Endothelial cell (in vitro differentiated cells): ENCODE measurements at regions not wholly inside any gene's neighbourhood (a gene's known extent, or its start where the extent isn't known, plus 50 kb on each side); places are given as distances from the start of the nearest gene placed in this dataset.
"Not testable (repeated sequence)": the region's sequence is repeated elsewhere in the genome, so short reads cannot be mapped to it uniquely, and the experiment has no call there.

Experiments
- DNase-seq: peaks from one replicate; pipeline ENCODE4 v3.0.0; 2021; ENCODE audit warnings: low spot score
- H3K27ac Mint-ChIP-seq: one replicate; pipeline ENCODE4 v1.8.0; 2021; ENCODE audit warnings: mixed read lengths, inconsistent platforms; ENCODE audit not compliant: unreplicated experiment
- H3K27me3 Mint-ChIP-seq: one replicate; pipeline ENCODE4 v1.8.0; 2021; ENCODE audit warnings: mild to moderate bottlenecking, moderate library complexity, mixed read lengths, inconsistent platforms; ENCODE audit not compliant: unreplicated experiment
- H3K36me3 Mint-ChIP-seq: one replicate; pipeline ENCODE4 v1.8.0; 2021; ENCODE audit warnings: mild to moderate bottlenecking, low read depth, mixed read lengths, inconsistent platforms; ENCODE audit not compliant: unreplicated experiment
- H3K4me1 Mint-ChIP-seq: one replicate; pipeline ENCODE4 v1.8.0; 2021; ENCODE audit warnings: mild to moderate bottlenecking, mixed read lengths, inconsistent platforms; ENCODE audit not compliant: unreplicated experiment
- H3K4me3 Mint-ChIP-seq: one replicate; pipeline ENCODE4 v1.8.0; 2021; ENCODE audit warnings: mild to moderate bottlenecking, mixed read lengths, inconsistent platforms; ENCODE audit not compliant: unreplicated experiment
- H3K9me3 Mint-ChIP-seq: one replicate; pipeline ENCODE4 v1.8.0; 2021; ENCODE audit warnings: mixed read lengths, inconsistent platforms; ENCODE audit not compliant: unreplicated experiment
- CTCF ChIP-seq: fragments of 200-600 bp; sonication (generic); IDR thresholded peaks from one replicate; pipeline ENCODE4 v1.5.0; 2021; ENCODE audit warnings: antibody characterized with exemption; ENCODE audit not compliant: unreplicated experiment

- Mint-ChIP-seq H3K27ac (no peak overlapping the region), H3K9me3 (no peaks in the 10 kb centered on the region), H3K36me3 (no peaks in the 10 kb centered on the region), H3K4me3 (no peak overlapping the region), H3K4me1 (no peaks in the 10 kb centered on the region), H3K27me3 (no peaks in the 10 kb centered on the region)
- no peak for TF ChIP-seq CTCF
- no peak for DNase-seq
Measured at GRCh38 chr7:113756250-113756649, 162.6 kb downstream of the PPP1R3A start.

GRCh38 chr7:113752689-113753088, 166.1 kb downstream of the PPP1R3A start:
- no peaks in the 10 kb centered on the region for H3K36me3 Mint-ChIP-seq
- no peak overlapping the region for H3K27ac Mint-ChIP-seq
- no peaks in the 10 kb centered on the region for H3K27me3 Mint-ChIP-seq
- no peak overlapping the region for H3K4me3 Mint-ChIP-seq
- no peaks in the 10 kb centered on the region for H3K9me3 Mint-ChIP-seq
- no peaks in the 10 kb centered on the region for H3K4me1 Mint-ChIP-seq
- no peak for TF ChIP-seq CTCF
- no peak for DNase-seq

- no peaks in the 10 kb centered on the region for H3K4me1 Mint-ChIP-seq
- H3K36me3 Mint-ChIP-seq = no peaks in the 10 kb centered on the region
- no peak overlapping the region for H3K27ac Mint-ChIP-seq
- H3K27me3 Mint-ChIP-seq = no peaks in the 10 kb centered on the region
- no peak overlapping the region for H3K4me3 Mint-ChIP-seq
- H3K9me3 Mint-ChIP-seq = no peaks in the 10 kb centered on the region
- DNase-seq = no peak
- TF ChIP-seq CTCF = no peak
Measured at GRCh38 chr7:113752289-113752688, 166.5 kb downstream of the PPP1R3A start.

GRCh38 chr7:113751547-113751946, 167.3 kb downstream of the PPP1R3A start:
- no peaks in the 10 kb centered on the region for H3K36me3 Mint-ChIP-seq
- no peaks in the 10 kb centered on the region for H3K27me3 Mint-ChIP-seq
- DNase-seq = no peak
- no peaks in the 10 kb centered on the region for H3K9me3 Mint-ChIP-seq
- H3K4me1 Mint-ChIP-seq = no peaks in the 10 kb centered on the region
- H3K27ac Mint-ChIP-seq = no peak overlapping the region
- no peak overlapping the region for H3K4me3 Mint-ChIP-seq
- TF ChIP-seq CTCF = no peak

GRCh38 chr7:113748385-113748784, 170.4 kb downstream of the PPP1R3A start:
- DNase-seq, H3K36me3 Mint-ChIP-seq, H3K9me3 Mint-ChIP-seq, H3K4me3 Mint-ChIP-seq, H3K27ac Mint-ChIP-seq, H3K27me3 Mint-ChIP-seq, H3K4me1 Mint-ChIP-seq: not testable (repeated sequence)

GRCh38 chr7:113742946-113743431, 175.8 kb downstream of the PPP1R3A start:
- H3K4me1 Mint-ChIP-seq, H3K36me3 Mint-ChIP-seq, H3K27me3 Mint-ChIP-seq, H3K9me3 Mint-ChIP-seq, DNase-seq, H3K27ac Mint-ChIP-seq, H3K4me3 Mint-ChIP-seq: not testable (repeated sequence)
